Neural progenitor cell (in vitro differentiated cells): ENCODE measurements at regions not wholly inside any gene's neighbourhood (a gene's known extent, or its start where the extent isn't known, plus 50 kb on each side); places are given as distances from the start of the nearest gene placed in this dataset.

ENCODE experiments used
- EZH2 ChIP-seq: fragments of 200-600 bp; sonication (generic); IDR thresholded peaks from 2 replicates; pipeline ENCODE4 v1.6.1; 2017; ENCODE audit warnings: antibody characterized with exemption, mild to moderate bottlenecking, moderate library complexity
- TF ChIP-seq, protein P1 (sequence below): fragments of 200-600 bp; sonication (generic); IDR thresholded peaks from 2 replicates; pipeline ENCODE4 v1.5.1; 2017; ENCODE audit warnings: antibody characterized with exemption, mild to moderate bottlenecking

GRCh38 chr11:59265735-59266134 lies 53.0 kb upstream of the MPEG1 start:
- no peak for TF ChIP-seq EZH2
- TF ChIP-seq, protein P1, sequence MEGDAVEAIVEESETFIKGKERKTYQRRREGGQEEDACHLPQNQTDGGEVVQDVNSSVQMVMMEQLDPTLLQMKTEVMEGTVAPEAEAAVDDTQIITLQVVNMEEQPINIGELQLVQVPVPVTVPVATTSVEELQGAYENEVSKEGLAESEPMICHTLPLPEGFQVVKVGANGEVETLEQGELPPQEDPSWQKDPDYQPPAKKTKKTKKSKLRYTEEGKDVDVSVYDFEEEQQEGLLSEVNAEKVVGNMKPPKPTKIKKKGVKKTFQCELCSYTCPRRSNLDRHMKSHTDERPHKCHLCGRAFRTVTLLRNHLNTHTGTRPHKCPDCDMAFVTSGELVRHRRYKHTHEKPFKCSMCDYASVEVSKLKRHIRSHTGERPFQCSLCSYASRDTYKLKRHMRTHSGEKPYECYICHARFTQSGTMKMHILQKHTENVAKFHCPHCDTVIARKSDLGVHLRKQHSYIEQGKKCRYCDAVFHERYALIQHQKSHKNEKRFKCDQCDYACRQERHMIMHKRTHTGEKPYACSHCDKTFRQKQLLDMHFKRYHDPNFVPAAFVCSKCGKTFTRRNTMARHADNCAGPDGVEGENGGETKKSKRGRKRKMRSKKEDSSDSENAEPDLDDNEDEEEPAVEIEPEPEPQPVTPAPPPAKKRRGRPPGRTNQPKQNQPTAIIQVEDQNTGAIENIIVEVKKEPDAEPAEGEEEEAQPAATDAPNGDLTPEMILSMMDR: no peak
